NCI-H2107 treated with DMSO at 0.1 percent for 48 hours (cell line): ENCODE measurements at regions not wholly inside any gene's neighbourhood (a gene's known extent, or its start where the extent isn't known, plus 50 kb on each side); places are given as distances from the start of the nearest gene placed in this dataset.
"Not testable (repeated sequence)": the region's sequence is repeated elsewhere in the genome, so short reads cannot be mapped to it uniquely, and the experiment has no call there.

ENCODE experiments used
- DNase-seq: peaks from one replicate; lab custom pipeline; 2025; ENCODE audit not compliant: unreplicated experiment; lab: John Stamatoyannopoulos, UW

- no peak for DNase-seq
Measured at GRCh38 chr11:119586181-119586580, 142.8 kb downstream of the NECTIN1 start.

- DNase-seq = peak; percentile 37
Measured at GRCh38 chr11:119585043-119585781, 143.8 kb downstream of the NECTIN1 start.

GRCh38 chr11:119584193-119585042 lies 144.6 kb downstream of the NECTIN1 start:
- DNase-seq = peak; percentile 43

GRCh38 chr11:119583585-119583984 lies 145.4 kb downstream of the NECTIN1 start:
- no peak for DNase-seq

- DNase-seq = not testable (repeated sequence)
Measured at GRCh38 chr11:119581396-119581795, 147.6 kb downstream of the NECTIN1 start.

- no peak for DNase-seq
Measured at GRCh38 chr11:119580751-119581150, 148.2 kb downstream of the NECTIN1 start.

- no peak for DNase-seq
Measured at GRCh38 chr11:119580081-119580480, 148.9 kb downstream of the NECTIN1 start.

- no peak for DNase-seq
Measured at GRCh38 chr11:119578521-119579191, 150.3 kb downstream of the NECTIN1 start.

GRCh38 chr11:119573858-119574257 lies 150.9 kb upstream of the THY1 start:
- no peak for DNase-seq

GRCh38 chr11:119572481-119573424 lies 149.8 kb upstream of the THY1 start:
- no peak for DNase-seq

- DNase-seq = peak; percentile 69
Measured at GRCh38 chr11:119571311-119571710, 148.3 kb upstream of the THY1 start.

GRCh38 chr11:119567688-119568582 lies 145.0 kb upstream of the THY1 start:
- DNase-seq = peak; percentile 64

- DNase-seq = no peak
Measured at GRCh38 chr11:119566319-119566718, 143.3 kb upstream of the THY1 start.

- DNase-seq = not testable (repeated sequence)
Measured at GRCh38 chr11:119565693-119566092, 142.7 kb upstream of the THY1 start.

GRCh38 chr11:119560961-119561360 lies 138.0 kb upstream of the THY1 start:
- no peak for DNase-seq

GRCh38 chr11:119560291-119560690 lies 137.3 kb upstream of the THY1 start:
- no peak for DNase-seq

GRCh38 chr11:119552106-119552485 lies 129.1 kb upstream of the THY1 start:
- DNase-seq = no peak

GRCh38 chr11:119551420-119552105 lies 128.6 kb upstream of the THY1 start:
- DNase-seq = no peak
